B cell (primary cell): ENCODE measurements at regions not wholly inside any gene's neighbourhood (a gene's known extent, or its start where the extent isn't known, plus 50 kb on each side); places are given as distances from the start of the nearest gene placed in this dataset.

Experiments used
- ATAC-seq: fragments of 200-7000 bp; cut with Tn5 transposase; one replicate; pipeline ENCODE4 v1.10.0; 2021; ENCODE audit warnings: low read depth, mild to moderate bottlenecking, moderate number of reproducible peaks, moderate library complexity
- CTCF ChIA-PET: fragments of 350-600 bp; sonication (Branson Sonifier 250); formaldehyde crosslinking; loops from one replicate; lab custom pipeline; 2021; ENCODE audit warnings: antibody characterized with exemption, inconsistent platforms; lab: Charles Lee
- POLR2A ChIA-PET: fragments of 350-600 bp; sonication (Branson Sonifier 250); formaldehyde crosslinking; loops from one replicate; lab custom pipeline; 2021; ENCODE audit warnings: antibody characterized with exemption; lab: Charles Lee
- DNase-seq: peaks from one replicate; pipeline ENCODE4 v3.0.0; 2013
- H2AFZ ChIP-seq: 2 replicates; pipeline ENCODE4 v1.6.1; 2012; ENCODE audit warnings: mild to moderate bottlenecking, low read depth, low read length; ENCODE audit not compliant: insufficient read depth, poor library complexity, severe bottlenecking
- H3K27ac ChIP-seq, 2 donors: 1 replicate in 1 of 2; 2 replicates in 1 of 2; pipeline ENCODE4 v1.5.1; 2012 to 2013; ENCODE audit warnings: low read length in 2 of 2, mild to moderate bottlenecking in 2 of 2, moderate library complexity in 1 of 2
- H3K27me3 ChIP-seq, 4 experiments: fragments of 200-600 bp in 1 of 4; sonication (generic) in 1 of 4; replicated peaks in 1 of 4; 1 replicate in 2 of 4; 2 replicates in 2 of 4; pipeline versions ENCODE4 v1.6.1 to v1.7.0; 2013 to 2016; ENCODE audit warnings: low read length in 3 of 4, mild to moderate bottlenecking in 2 of 4, mixed read lengths in 1 of 4, moderate library complexity in 1 of 4; ENCODE audit not compliant: insufficient read depth in 4 of 4, control insufficient read depth in 3 of 4; ENCODE audit errors: control extremely low read depth in 1 of 4
- H3K36me3 ChIP-seq, 2 experiments: replicated peaks in 1 of 2; 1 replicate in 1 of 2; 2 replicates in 1 of 2; pipeline versions ENCODE4 v1.6.1 to v1.7.1; 2013; ENCODE audit warnings: low read length in 1 of 2; ENCODE audit not compliant: insufficient read depth in 2 of 2, control insufficient read depth in 1 of 2; ENCODE audit errors: control extremely low read depth in 1 of 2, extremely low read depth in 1 of 2
- H3K4me1 ChIP-seq, 2 donors: fragments of 200-600 bp in 1 of 2; sonication (generic) in 1 of 2; 1 replicate in 1 of 2; 2 replicates in 1 of 2; pipeline versions ENCODE4 v1.5.1 to v1.6.1; 2013 to 2017; ENCODE audit warnings: low read length in 2 of 2; ENCODE audit not compliant: control insufficient read depth in 2 of 2, insufficient read depth in 2 of 2
- H3K4me2 ChIP-seq: replicated peaks from 2 replicates; pipeline ENCODE3; 2012; ENCODE audit warnings: mild to moderate bottlenecking, low read depth, low read length; ENCODE audit not compliant: poor library complexity, severe bottlenecking
- H3K4me3 ChIP-seq, 5 experiments: fragments of 200-600 bp in 1 of 5; sonication (generic) in 1 of 5; 1 replicate in 3 of 5; 2 replicates in 2 of 5; pipeline versions ENCODE4 v1.5.1 to v1.7.0; 2011 to 2016; ENCODE audit warnings: low read length in 4 of 5, mild to moderate bottlenecking in 4 of 5, low read depth in 2 of 5, control low read depth in 1 of 5, moderate library complexity in 1 of 5; ENCODE audit not compliant: insufficient read depth in 1 of 5; ENCODE audit errors: control extremely low read depth in 1 of 5, extremely low read depth in 1 of 5
- H3K79me2 ChIP-seq: fragments of 200-600 bp; sonication (generic); one replicate; pipeline ENCODE4 v1.6.0; 2016; ENCODE audit warnings: low read length; ENCODE audit not compliant: control insufficient read depth, insufficient read depth
- H3K9ac ChIP-seq: fragments of 200-600 bp; sonication (generic); 2 replicates; pipeline ENCODE4 v1.6.1; 2017; ENCODE audit warnings: mild to moderate bottlenecking, low read length, moderate library complexity
- H3K9me3 ChIP-seq, 3 donors: one replicate each; pipeline versions ENCODE4 v1.6.1 to v1.7.1; 2013; ENCODE audit warnings: low read length in 2 of 3; ENCODE audit not compliant: control insufficient read depth in 2 of 3, insufficient read depth in 1 of 3; ENCODE audit errors: control extremely low read depth in 1 of 3
- H4K20me1 ChIP-seq: 2 replicates; pipeline ENCODE4 v1.6.0; 2012; ENCODE audit warnings: mild to moderate bottlenecking, low read length; ENCODE audit not compliant: insufficient read depth, control insufficient read depth, poor library complexity, severe bottlenecking
- H3K27ac Mint-ChIP-seq: one replicate; pipeline ENCODE4 v1.8.0; 2021; ENCODE audit warnings: mixed read lengths
- H3K27me3 Mint-ChIP-seq: one replicate; pipeline ENCODE4 v1.8.0; 2021; ENCODE audit warnings: mixed read lengths
- H3K4me1 Mint-ChIP-seq: one replicate; pipeline ENCODE4 v1.8.0; 2021; ENCODE audit warnings: mixed read lengths
- H3K4me3 Mint-ChIP-seq: one replicate; pipeline ENCODE4 v1.8.0; 2021; ENCODE audit warnings: mixed read lengths
- H3K9me3 Mint-ChIP-seq: one replicate; pipeline ENCODE4 v1.8.0; 2022; ENCODE audit warnings: mixed read lengths; ENCODE audit not compliant: insufficient read depth
- CTCF ChIP-seq: fragments of 200-600 bp; IDR thresholded peaks from one replicate; pipeline ENCODE4 v1.8.0; 2022; ENCODE audit warnings: antibody characterized with exemption, mild to moderate bottlenecking
- EZH2 ChIP-seq: IDR thresholded peaks from 2 replicates; pipeline ENCODE4 v1.6.1; 2012; ENCODE audit warnings: borderline replicate concordance, low read depth, mild to moderate bottlenecking, moderate library complexity, low read length; ENCODE audit not compliant: insufficient read depth, poor library complexity, severe bottlenecking
- intact Hi-C: fragments of 100-400 bp; cut with micrococcal nuclease; formaldehyde crosslinking; loops from one replicate; pipeline ENCODE4 v1.10.0; 2022

- no peak overlapping the region for H2AFZ ChIP-seq
- Mint-ChIP-seq H3K27ac (no peak overlapping the region), H3K4me1 (no peaks in the 10 kb centered on the region), H3K9me3 (no peaks in the 10 kb centered on the region), H3K27me3 (no peaks in the 10 kb centered on the region), H3K4me3 (no peak overlapping the region)
- H3K27ac ChIP-seq = no peak overlapping the region
- H4K20me1 ChIP-seq = no peaks in the 10 kb centered on the region
- H3K4me2 ChIP-seq = no peak overlapping the region
- no peak for TF ChIP-seq EZH2
- no peak for TF ChIP-seq CTCF
- H3K9ac ChIP-seq = no peak overlapping the region
- ChIA-PET CTCF (no interaction called here), POLR2A (no interaction called here)
- no peak overlapping the region for H3K4me3 ChIP-seq
- no peaks in the 10 kb centered on the region for H3K4me1 ChIP-seq
- no peak for DNase-seq
- no peaks in the 10 kb centered on the region for H3K79me2 ChIP-seq
- no peak for ATAC-seq
- intact Hi-C loops = no loop called here
- no peaks in the 10 kb centered on the region for H3K27me3 ChIP-seq
- H3K36me3 ChIP-seq = no peaks in the 10 kb centered on the region
- no peaks in the 10 kb centered on the region for H3K9me3 ChIP-seq
These were observed 414.8 kb upstream of the FIGN start for GRCh38 chr2:164150604-164151003.

GRCh38 chr2:164146441-164146840, 410.6 kb upstream of the FIGN start:
- Histone ChIP-seq H3K4me1 (no peaks in the 10 kb centered on the region), H2AFZ (no peak overlapping the region), H3K27ac (no peak overlapping the region), H4K20me1 (no peaks in the 10 kb centered on the region), H3K9ac (no peak overlapping the region), H3K36me3 (no peaks in the 10 kb centered on the region), H3K27me3 (no peaks in the 10 kb centered on the region), H3K79me2 (no peaks in the 10 kb centered on the region), H3K4me2 (no peak overlapping the region), H3K4me3 (no peak overlapping the region), H3K9me3 (peaks cover 0 to 9% (median 0%) of the 10 kb centered on the region in 3 donors)
- no peak overlapping the region for H3K27ac Mint-ChIP-seq
- CTCF ChIA-PET = no interaction called here
- intact Hi-C loops = no loop called here
- H3K9me3 Mint-ChIP-seq = no peaks in the 10 kb centered on the region
- no peak overlapping the region for H3K4me3 Mint-ChIP-seq
- ATAC-seq (no peak), DNase-seq (no peak)
- H3K4me1 Mint-ChIP-seq = no peaks in the 10 kb centered on the region
- POLR2A ChIA-PET = no interaction called here
- no peaks in the 10 kb centered on the region for H3K27me3 Mint-ChIP-seq
- no peak for TF ChIP-seq EZH2
- no peak for TF ChIP-seq CTCF
